ENCODE measurements at regions not wholly inside any gene's neighbourhood (a gene's known extent, or its start where the extent isn't known, plus 50 kb on each side); places are given as distances from the start of the nearest gene placed in this dataset.

DNA sequence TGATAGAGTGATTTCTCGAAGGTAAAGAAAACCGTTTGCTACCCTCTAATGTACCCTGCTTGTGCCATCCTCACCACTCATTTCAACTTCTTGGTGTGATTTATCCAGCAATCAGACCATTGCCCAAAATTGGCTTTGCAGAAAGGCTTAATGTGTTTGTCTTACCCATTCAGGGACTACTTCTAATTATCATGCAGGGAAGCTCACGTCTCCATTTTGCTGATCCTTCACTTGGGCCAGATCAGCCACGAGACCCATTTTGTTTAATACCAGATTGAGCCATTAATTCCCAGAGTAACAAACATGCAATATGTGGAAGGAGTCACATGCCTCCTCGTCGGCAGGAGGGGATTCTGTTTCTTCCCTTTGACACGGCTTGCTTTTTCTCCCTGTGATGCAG is 51.1 kb upstream of the CRY1 start:
- H3K36me3 ChIP-seq, result no peaks in the 10 kb centered on the region
- H3K4me3 ChIP-seq (ENCODE audit: low read depth, low read length), result no peak overlapping the region
- TF ChIP-seq CTCF (IDR thresholded peaks at IDR 0.05; ENCODE audit: low read depth, low read length), result no peak
- no peaks in the 10 kb centered on the region for H3K27me3 ChIP-seq (ENCODE audit: insufficient read depth, low read depth, severe bottlenecking)
- no peaks in the 10 kb centered on the region for H3K9me3 ChIP-seq (ENCODE audit: severe bottlenecking)
- no peak for DNase-seq
- no peak overlapping the region for H3K27ac ChIP-seq

- H3K9me3 ChIP-seq (ENCODE audit: severe bottlenecking), result no peaks in the 10 kb centered on the region
- no peaks in the 10 kb centered on the region for H3K27me3 ChIP-seq (ENCODE audit: insufficient read depth, low read depth, severe bottlenecking)
- TF ChIP-seq CTCF (IDR thresholded peaks at IDR 0.05; ENCODE audit: low read depth, low read length), result no peak
- no peak overlapping the region for H3K27ac ChIP-seq
- DNase-seq, result no peak
- no peaks in the 10 kb centered on the region for H3K36me3 ChIP-seq
- H3K4me3 ChIP-seq (ENCODE audit: low read depth, low read length), result no peak overlapping the region
Measured at GRCh38 chr12:107144990-107145389, 51.6 kb upstream of the CRY1 start.

DNA sequence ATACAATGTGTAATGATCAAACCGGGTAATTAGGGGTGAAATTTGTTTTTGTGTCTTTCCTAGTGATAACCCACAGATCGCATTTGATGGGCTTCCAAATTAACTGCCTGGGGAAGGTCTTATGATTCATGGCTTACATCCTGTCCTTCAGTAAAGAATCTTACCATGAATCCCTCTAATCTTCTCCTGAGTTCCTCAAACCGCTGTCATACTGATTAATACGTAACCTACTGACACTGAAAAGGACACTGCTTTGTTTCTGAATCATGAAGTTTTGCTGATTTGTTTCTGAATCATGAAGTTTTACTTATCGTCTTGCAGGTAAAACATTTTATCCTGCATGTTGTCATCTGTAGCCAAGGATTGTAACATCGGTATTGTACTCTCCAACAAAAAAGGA is 52.0 kb upstream of the CRY1 start:
- no peaks in the 10 kb centered on the region for H3K36me3 ChIP-seq
- no peak for TF ChIP-seq CTCF (IDR thresholded peaks at IDR 0.05; ENCODE audit: low read depth, low read length)
- DNase-seq, result no peak
- no peaks in the 10 kb centered on the region for H3K27me3 ChIP-seq (ENCODE audit: insufficient read depth, low read depth, severe bottlenecking)
- H3K9me3 ChIP-seq (ENCODE audit: severe bottlenecking), result no peaks in the 10 kb centered on the region
- no peak overlapping the region for H3K4me3 ChIP-seq (ENCODE audit: low read depth, low read length)
- H3K27ac ChIP-seq, result no peak overlapping the region

DNA sequence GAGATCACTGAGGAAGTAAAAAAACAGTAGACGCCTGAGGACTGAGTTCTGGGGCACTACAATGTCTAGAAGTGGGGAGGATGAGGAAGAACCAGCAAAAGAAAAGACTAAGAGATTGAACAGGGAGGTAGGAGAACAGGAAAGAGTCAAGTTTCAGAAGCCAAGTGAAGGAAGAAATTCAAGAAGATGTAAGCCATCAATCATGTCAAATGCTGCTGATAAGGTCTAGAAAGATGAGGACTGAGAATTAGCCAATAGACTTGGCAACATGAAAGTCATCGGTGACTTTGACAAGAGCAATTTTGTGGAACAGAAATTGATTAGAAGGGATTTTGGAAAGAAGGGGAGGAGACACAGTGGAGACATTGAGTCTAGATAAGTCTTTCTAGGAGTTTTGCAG is 54.8 kb upstream of the CRY1 start:
- Histone ChIP-seq H3K9me3 (ENCODE audit: severe bottlenecking) (no peaks in the 10 kb centered on the region), H3K27me3 (ENCODE audit: insufficient read depth, low read depth, severe bottlenecking) (no peaks in the 10 kb centered on the region), H3K36me3 (no peaks in the 10 kb centered on the region), H3K4me3 (ENCODE audit: low read depth, low read length) (no peak overlapping the region), H3K27ac (no peak overlapping the region)
- no peak for TF ChIP-seq CTCF (IDR thresholded peaks at IDR 0.05; ENCODE audit: low read depth, low read length)
- no peak for DNase-seq

DNA sequence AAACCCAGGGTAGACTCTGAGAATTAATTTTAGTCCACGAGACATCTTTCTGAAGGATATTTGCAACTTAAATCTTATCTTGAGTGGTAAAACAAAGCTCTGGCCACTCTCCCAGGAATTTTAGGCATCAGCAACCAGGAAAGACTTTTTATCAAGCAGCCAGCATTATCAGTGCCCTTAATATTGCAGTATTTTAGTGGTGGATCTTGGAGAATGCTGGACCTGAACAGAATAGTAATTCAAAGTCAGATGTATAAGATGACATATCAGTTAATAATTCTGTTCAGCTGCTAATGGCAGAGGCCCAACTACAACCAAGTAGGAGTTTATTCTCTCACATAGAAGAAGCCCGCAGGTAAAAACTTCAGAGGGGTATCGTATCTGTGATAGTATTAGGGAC is 59.0 kb upstream of the CRY1 start:
- no peak overlapping the region for H3K4me3 ChIP-seq (ENCODE audit: low read depth, low read length)
- no peaks in the 10 kb centered on the region for H3K27me3 ChIP-seq (ENCODE audit: insufficient read depth, low read depth, severe bottlenecking)
- no peak for TF ChIP-seq CTCF (IDR thresholded peaks at IDR 0.05; ENCODE audit: low read depth, low read length)
- no peaks in the 10 kb centered on the region for H3K9me3 ChIP-seq (ENCODE audit: severe bottlenecking)
- no peak for DNase-seq
- no peak overlapping the region for H3K27ac ChIP-seq
- no peaks in the 10 kb centered on the region for H3K36me3 ChIP-seq

DNA sequence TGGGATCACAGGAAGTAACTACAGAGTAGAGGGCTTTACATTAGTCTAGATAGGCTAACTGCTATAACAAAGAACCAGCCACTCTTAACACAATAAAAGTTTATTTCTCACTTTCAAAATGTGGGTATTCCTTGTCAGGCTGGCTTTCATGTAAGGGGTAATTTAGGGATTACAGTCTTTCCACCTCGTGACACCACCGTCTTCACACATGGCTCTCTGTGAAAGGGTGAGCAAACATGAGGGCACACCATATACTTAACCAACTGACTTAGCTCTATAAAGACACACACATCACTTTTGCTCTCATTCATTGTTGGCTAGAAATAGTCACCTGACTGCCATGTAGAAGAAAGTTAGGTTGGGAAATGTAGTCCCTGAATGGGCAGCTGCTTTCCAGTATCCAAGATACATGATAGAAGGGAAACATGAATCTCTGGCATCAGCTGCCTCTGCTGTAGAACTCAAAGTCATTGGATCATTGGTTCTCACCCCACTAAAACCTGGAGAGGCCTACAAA is 66.1 kb upstream of the CRY1 start:
- Histone ChIP-seq H3K4me3 (ENCODE audit: low read depth, low read length) (no peak overlapping the region), H3K9me3 (ENCODE audit: severe bottlenecking) (no peaks in the 10 kb centered on the region), H3K36me3 (no peaks in the 10 kb centered on the region), H3K27me3 (ENCODE audit: insufficient read depth, low read depth, severe bottlenecking) (no peaks in the 10 kb centered on the region), H3K27ac (no peak overlapping the region)
- no peak for TF ChIP-seq CTCF (IDR thresholded peaks at IDR 0.05; ENCODE audit: low read depth, low read length)
- no peak for DNase-seq

Measured in WERI-Rb-1 (cell line).